DMS53 (cell line): ENCODE measurements at regions not wholly inside any gene's neighbourhood (a gene's known extent, or its start where the extent isn't known, plus 50 kb on each side); places are given as distances from the start of the nearest gene placed in this dataset.
"Not testable (repeated sequence)": the region's sequence is repeated elsewhere in the genome, so short reads cannot be mapped to it uniquely, and the experiment has no call there.

ENCODE experiments used
- DNase-seq: peaks from one replicate; lab custom pipeline; 2025; lab: John Stamatoyannopoulos, UW

DNA sequence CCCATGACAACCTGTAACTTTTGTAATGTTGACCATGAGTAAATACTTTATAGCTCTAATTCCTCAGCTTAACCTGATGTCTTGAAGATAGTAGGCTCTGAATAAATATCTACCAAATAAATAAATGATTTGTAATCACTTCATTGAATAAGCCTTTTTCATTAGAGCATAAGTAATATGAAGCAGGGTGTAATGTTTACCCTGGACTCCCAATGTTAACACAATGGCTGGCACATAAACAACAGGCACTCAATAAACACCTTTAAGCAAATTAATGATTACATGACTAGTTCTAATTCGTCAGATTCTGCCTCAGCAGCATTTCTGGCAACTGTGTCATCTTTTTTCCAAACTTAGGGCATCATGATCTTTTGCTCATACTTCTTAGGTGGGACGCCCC lies 396.3 kb downstream of the LIG4 start:
- DNase-seq, result peak; percentile 32

DNA sequence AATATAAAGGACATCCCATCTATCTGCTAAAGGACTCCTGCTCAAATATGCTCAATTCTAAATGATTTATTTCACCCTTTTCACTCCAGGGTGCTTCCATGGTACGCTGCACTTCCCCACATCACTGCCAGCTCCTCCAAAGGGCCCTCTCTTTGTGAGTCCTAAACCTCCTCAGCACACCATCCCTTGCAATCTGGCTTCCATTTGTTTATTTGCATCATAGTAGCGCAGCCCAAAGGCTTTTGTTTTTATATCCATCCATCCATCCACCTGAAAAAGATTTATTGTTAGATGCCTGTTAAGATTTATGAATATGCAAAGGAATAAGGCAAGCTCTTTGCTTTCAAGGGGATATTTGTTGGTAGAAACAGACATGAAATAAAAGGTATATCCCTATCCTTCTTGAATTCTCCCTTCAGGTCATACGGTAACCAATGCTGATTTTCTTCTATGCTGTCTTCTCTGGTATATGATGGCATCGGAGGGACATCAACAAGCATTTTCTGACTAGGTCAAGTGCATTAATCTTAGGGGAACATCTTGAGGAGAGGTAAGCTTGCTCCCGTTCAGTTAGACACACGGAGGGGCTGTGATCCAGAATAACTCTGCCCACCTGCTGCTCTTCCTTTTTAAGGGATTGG lies 397.6 kb downstream of the LIG4 start:
- no peak for DNase-seq

DNA sequence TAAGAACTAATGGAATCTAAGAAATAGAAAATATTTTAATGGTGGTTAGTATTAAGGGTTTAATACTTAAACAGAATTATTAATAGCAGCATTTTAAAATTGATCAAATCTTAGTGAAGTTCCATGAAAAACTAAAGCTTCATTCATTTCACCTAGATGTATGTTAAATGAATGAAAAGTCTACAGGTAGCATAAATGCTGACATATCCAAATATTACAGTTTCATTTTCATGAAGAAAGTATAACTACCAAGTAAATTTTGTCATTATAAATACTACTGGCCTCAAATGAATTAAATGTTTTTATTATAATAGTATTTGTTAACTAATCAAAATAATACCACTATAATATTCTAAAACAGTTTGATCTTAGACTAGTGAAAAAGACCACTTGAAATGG lies 403.3 kb downstream of the LIG4 start:
- no peak for DNase-seq

DNA sequence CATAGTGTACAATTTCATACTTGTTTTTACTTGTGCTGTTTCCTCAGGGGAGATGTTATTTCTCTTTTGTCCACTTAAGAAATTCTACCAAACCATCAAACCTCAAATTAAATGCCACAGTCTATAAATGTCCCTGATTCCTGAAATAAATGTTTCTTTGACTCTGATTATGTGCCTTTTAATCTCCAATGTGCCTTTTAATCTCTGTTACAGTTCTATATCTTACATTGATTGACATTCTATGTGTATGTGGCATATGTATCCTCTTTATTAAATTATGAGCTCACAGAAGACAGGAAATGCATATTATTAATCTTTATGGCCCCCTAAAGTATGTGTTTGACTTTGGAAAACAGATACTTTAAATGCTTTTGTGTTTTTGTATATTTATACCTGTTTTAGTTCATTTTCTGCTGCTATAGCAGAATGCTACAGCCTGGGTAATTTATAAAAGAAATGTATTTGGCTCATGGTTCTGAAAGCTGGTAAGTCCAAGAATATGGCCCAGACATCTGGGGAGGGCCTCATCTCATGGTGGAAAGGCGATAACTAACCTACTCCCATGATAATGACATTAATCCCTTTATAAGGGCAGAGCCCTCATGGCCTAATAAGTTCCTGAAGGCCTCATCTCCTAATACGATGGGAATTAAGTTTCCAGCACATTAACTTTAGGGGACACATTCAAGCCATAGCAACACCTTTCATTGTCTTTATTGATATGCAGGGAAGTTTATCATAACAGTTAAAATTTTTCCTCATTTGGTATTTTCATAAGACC lies 403.9 kb downstream of the LIG4 start:
- no peak for DNase-seq

DNA sequence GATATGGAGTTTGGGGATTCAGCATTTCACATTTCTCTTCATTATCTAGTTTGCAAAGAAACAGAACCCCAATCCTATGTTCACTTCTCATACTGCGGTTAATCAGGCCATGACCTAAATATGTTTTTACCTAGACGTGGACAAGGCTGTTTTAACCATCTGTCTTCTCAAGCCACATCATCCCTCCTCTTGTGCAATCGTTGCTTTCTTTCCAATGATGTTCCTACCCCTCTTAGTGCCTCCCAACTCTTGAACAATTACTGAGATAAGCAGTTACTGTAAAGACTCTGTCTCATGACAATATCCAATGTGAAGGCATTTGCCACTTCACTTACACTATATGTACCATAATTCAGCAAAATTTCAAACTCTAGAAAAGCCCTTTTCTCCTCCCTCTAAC lies 406.2 kb downstream of the LIG4 start:
- DNase-seq, result no peak

DNA sequence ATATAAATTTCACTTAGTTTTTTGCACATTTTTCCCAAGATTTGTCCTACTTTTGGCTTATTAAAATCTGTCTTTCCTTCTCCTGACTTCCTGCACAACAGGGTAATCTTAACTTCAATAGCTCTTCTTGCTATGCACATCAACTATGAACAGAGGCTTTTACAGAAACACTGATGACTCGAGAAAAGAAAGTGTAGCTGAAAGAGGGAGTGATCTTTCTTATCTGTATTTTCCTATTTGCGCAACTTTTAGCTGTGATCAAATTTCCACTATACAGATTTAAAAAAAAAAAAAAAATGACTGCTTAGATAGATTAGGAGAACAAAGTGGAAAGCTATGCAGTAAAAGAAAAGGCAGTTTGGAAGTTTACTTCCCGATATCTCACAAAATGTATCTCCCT lies 406.9 kb downstream of the LIG4 start:
- DNase-seq, result no peak

DNA sequence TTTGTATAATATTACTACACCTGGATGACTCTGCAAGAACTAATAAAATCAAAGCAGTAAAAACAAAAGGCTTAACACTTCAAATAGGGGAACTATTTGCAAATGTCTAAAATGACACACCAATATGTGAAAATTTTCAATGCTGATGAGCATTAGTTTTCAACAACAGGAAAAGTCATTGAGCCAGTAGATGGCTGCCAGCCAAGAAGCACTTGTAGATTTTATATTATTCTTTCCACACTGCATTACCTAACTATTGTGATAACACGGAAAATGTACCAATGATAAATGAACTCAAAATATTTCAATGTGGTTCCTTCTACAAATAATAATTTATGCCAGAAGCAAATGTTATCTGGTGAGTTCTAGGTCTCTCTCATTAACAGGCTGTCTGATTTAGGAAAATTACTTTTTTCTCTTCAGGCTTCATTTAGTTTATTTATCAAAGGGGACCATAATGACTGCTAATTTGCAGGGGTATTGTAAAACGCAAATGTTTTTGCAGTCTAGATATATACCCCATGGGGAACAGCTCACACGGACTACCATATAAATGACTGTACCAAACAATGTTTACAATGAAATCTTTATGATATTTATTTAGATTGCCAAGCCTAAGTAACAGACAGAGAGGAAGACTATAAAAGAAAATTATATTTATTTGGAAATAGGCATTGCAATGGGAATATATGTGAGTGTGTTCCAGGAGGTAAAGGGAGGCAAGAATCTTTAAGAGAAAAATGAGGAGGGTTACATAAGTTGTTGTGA lies 407.8 kb downstream of the LIG4 start:
- peak; percentile 2 for DNase-seq

DNA sequence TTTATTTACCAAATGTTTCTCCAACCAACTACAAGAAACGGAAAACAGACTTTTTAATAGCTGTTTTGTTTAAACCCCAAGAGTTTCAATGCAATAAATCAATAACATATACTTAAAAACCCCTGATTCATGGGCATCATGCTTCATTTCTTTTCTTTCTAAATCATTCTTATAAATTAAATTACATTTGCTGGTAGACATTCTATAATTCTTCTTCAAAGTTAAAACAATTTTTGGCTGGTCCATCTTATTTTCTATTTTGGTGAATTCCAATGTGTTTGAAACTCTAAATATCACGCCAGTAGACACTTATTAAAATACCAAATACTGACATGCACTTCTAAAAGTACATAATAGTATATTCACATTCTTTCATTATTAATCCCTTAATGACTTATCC lies 408.6 kb downstream of the LIG4 start:
- DNase-seq, result no peak

DNA sequence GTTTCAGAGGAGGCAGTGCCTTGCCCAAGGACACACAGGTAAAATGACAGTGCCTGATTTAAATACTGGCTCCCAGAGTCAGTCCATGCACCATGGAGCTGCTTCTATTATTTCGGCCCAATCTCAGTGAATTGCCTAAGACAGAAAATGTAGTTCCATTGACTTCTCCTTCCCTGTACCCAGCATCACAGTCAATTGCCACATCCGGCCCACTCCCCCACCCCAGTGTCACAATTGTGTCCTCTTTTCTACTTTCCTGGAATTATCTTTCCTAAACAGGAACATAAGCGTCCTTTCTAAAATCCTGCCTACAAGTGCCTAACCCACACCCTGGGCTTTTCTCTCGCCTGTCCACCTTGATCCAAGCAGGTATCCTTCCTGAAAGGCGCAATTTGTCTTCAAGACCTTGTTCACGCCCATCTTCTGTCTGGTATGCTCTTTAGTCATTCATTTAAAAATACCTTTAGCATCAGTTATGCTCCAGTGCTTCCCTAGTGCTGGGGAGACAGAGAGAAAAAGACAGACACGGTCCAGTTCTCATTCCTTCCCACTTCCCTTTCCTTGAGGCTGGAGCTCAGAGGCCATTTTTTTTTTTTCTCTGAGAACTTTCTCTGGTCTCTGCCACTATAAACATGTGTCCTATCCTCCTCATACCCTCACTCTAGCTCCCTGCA lies 411.4 kb downstream of the LIG4 start:
- no peak for DNase-seq

DNA sequence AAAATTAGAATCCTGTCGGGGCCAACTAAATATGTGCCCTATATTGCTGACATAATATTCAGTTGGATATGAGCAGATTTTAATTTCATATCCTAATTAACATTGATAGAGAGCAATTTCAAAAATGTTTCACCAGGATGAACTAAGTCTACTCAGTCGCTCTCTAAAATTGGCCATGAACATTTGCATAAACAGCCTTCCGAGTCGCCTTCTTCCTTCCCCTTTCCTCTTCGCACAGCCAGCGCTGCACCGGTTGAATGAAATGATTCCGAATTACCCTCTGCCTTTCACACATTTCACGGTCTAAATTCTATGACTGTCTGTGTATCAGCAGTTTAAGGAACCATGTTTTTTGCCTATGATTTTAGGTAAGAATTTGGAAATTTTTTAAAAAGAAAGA lies 413.7 kb downstream of the LIG4 start:
- DNase-seq, result no peak

DNA sequence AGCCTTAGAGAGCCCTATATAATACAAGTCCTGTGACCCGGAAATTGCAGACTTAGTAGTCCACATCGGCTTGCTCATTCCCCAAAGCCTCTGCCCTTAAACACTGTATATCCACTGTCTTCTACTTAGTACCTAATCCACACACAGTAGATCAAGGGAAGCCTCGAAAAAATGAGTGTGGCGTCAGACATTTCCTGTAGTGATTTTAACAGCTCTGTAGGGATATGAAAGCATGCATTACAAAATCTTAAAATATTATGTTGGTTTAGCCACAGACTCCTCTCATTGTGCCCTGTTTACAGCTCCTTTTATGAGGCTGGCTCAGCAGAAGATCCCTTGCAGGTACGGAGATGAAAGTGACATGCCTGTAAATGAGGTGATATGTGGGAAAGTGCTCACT lies 416.3 kb downstream of the LIG4 start:
- DNase-seq, result peak; percentile 57

DNA sequence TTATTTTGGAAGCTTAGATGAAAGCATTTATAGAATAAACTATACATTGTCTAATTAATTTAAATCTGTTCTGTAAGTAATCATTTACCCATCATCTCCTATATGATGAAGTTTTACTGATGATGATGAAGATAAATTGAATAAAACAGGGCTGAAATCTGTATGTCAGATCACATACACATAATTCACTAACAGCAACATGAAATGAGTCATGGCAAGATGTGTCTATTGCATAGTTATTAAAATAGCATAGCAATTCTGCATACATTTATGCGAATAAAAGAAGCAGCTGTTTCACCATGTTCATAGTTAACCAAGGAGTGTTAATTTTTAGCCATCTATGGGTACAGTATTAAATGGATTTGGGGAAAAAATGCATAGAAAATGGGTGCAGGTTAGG lies 424.9 kb downstream of the LIG4 start:
- no peak for DNase-seq

DNA sequence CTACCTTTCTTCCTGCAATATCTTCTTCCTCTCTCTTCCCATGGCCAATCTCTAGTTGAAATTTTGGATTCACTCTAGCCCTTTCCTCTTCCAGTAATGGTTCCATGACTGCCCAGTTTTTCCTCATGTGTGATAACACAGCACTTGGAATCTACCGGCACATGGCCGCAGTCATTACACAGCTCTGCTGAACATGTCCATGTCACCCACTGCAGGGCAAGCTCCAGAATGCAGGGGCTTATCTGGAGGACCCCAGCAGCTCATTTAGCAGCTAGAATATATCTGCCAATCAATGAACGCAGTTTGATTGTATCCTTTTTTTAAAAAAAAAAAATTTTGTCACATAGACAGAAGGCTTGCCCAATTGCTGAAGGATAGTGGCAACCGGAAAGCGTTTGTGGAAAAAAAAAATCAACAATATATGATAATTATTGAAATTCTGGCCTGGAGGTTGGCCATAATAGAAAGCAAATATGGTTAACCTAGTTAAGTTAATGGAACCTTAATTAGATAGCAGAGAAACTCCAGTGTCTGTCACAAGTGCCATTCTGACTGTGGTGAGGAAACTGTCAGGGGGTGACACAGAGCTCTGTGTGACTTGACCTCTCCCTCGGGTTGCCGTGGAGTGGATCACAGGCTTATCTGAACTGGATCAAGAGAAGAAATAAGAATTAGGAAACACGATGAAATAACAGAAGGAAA lies 426.7 kb downstream of the LIG4 start:
- no peak for DNase-seq

DNA sequence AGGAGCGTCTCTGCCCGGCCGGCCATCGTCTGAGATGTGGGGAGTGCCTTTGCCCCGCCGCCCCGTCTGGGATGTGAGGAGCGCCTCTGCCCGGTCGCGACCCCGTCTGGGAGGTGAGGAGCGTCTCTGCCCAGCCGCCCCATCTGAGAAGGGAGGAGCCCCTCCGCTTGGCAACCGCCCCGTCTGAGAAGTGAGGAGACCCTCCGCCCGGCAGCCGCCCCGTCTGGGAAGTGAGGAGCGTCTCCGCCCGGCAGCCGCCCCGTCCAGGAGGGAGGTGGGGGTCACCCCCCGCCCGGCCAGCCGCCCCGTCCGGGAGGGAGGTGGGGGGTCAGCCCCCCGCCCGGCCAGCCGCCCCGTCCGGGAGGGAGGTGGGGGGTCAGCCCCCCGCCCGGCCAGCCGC lies 432.7 kb downstream of the LIG4 start:
- DNase-seq, result not testable (repeated sequence)

DNA sequence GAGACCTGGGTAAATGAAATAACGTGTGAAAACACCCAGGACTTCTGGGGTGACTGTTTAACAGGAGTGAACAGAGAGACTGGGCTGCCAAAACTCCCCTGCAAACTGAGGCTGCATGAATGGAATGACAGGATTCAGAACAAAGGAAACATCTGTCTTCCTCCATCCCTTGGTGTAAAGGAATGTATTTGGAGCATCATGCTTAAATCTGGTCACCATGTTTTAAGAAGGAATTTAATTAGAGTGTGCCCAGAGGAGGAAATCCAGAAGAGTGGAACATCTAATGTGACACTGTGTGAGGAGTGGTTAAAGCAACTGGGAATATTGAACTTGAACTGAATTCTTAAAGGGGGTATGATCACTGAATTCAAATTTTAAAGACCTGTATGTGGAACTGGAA lies 437.2 kb downstream of the LIG4 start:
- DNase-seq, result no peak

DNA sequence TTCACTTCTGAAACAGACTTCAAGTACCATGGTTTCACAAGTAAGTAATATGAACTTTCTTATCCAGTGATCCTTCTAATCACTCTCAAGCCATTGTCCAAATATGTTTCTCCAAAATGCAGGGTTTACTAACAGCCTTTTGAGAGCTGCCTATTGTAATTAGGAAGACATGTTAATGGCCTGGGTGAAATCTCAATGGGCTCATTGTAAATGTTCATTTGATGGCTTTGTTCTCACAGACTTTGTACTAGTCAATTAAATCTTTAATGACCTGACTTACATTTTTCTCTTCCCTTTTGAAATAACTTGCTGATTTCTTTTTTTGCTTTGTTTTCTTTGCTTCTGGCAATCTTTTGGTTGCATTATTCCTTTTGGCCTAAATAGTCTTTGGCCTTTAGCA lies 444.8 kb downstream of the LIG4 start:
- no peak for DNase-seq

DNA sequence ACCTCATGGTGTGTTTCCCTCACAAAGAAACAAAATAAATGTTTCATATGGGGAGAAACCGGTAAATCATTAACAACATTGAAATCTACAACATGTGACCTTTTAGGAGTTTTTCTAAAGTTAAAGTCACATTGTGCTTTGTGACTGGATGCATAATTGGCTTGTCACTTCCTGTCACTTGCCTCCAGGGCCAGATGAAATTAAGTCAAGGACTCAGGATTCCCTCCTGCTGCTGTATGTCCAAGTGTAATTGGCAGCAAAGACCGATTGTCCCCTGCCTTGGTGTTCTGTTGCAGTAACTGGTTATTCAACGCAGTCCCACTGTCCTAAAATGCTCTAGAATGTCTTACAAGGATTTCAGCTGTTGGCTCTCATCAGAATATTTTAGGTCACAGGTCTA lies 448.2 kb downstream of the LIG4 start:
- peak; percentile 53 for DNase-seq

DNA sequence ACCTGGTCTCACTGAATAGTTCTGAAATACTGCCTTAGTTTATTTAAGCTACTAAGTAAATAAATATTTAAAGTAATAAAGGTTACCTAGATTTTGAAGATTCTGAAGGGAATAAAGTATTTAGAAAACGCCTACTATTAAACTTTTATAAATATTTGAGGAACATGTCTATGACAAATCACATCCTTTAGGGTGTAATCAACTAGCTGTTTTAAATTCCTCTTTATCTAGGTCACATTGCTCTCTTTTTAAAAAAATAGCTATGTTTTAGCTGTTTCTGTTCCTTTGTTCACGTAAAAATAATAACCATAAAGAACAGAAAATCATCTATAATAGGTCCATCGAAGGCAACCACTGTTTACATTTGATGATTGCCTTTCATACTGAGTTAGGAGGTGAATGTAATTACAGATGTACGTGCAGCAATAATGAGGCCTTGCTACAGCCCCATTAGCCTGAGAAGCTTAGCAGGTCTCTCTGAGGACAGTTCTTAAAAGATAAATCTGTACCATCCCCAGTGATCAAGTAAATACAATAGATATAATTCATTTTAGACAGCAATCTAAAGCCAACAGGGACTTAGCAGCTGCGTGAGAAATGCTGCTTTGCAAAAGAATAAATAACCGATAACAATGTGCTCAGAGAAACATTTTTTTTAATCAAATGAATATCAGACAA lies 449.5 kb downstream of the LIG4 start:
- DNase-seq, result no peak

DNA sequence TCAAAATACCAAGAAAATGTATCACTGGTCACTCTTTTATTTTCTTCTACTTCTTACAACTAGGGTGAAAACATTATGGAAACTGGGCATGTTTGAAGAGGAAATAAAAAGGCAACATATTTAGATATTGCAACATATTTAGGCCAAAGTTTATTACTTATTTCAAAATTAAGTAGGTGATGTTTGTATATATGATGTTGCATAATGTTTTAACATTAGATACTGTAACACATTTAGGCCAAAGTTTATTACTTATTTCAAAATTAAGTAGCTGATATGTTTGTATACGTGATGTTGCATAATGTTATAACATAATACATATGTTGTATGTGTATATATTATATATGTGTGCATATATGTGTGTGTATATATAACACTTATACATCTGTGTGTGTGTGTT lies 451.3 kb downstream of the LIG4 start:
- no peak for DNase-seq

DNA sequence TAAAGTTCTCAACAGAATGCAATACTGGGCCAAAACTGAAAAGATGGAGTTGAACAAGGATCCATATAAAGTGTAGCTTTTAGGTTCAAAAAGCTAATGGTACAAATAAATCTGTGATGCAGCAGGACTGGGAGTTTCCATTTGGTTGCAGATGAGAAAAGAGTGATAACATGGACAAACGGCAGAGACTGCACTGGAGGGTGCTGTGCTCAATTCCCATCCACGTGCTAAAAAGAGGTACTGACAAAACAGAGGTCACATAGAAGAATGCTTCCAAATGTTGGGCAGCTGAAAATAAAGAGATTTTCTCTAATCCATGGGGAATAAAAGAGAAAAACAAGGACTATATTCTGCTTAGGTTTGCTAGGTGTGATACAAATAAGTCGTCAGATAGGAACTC lies 461.6 kb downstream of the LIG4 start:
- DNase-seq, result no peak

DNA sequence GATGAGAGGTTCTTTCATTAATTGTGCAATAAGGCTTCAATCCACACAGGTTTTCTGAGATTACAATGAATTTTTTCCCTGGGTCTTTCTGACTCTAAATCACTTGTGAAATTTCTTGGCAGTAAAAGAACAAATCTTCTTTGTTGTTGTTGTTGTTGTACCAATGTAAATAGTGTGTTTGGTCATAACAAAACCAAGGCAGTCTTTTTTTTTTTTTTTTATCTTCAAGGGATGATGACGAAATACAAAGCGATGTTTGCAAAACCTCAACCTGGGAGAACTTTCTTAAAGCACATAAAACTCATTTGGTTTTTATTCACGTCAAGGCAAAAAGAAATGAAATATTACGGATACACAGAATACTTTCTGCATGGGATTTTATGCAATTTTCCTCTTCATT lies 462.0 kb downstream of the LIG4 start:
- DNase-seq, result no peak
